Pons (tissue), 1 donor: ENCODE measurements at regions not wholly inside any gene's neighbourhood (a gene's known extent, or its start where the extent isn't known, plus 50 kb on each side); places are given as distances from the start of the nearest gene placed in this dataset.
A peak's percentile ranks its signal among the peaks of the same experiment; 100 is the strongest.

ENCODE experiments used
- DNase-seq: peaks from one replicate; pipeline ENCODE4 v3.0.0-alpha.2; 2016; ENCODE audit warnings: low spot score

DNA sequence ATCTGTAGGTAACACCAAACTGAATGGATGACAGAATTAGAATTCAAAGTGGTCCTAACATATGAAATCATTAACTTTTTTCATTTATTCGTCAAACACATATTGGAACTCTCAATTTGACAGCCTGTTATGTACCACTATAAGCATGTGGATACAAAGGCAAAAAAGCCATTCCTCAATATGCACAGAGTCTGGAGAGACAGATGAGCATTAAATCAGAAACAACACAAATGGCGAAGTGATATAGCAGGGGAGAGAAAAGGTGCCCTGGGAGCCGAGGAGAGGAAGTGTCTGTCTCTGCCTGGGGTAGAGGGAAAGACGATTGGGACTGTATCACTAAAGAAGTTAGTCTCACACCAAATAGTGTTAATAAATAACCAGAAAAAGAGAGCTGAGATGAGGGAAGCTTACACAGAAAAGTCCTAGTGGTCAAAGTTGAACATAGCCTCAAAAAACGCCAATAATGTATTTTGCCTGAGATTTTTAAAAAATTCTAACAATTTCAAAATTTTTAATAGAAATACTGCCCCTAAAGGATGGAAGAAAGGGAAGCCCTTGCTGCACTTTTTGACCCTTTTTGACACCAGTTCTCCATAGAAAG is 417.5 kb downstream of the TUSC7 start:
- no peak for DNase-seq

GRCh38 chr3:117128133-117128532 is 418.6 kb downstream of the TUSC7 start:
- DNase-seq, result no peak

DNA sequence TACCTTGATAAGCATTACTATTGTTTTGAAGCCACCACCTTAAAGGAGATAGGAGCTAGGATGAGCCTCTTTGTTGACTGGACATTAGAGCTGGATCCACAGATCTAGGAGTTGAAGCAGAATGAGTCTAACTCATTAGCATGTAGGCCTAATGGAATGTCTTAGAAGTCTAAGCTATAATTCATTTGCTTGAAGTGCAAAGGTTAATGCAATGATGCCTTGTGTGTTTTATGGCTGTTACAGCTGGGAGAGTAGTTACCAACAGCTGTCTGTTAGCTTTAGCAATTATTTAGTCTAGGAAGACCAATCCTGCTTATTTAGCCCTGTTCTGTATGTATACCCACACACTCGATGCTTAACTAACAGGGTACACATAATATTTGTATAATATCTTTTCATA is 419.3 kb downstream of the TUSC7 start:
- DNase-seq, result no peak

- DNase-seq, result no peak
These were observed 419.9 kb downstream of the TUSC7 start for GRCh38 chr3:117129516-117129915.

- DNase-seq, result no peak
These were observed 420.6 kb downstream of the TUSC7 start for GRCh38 chr3:117130222-117130621.

DNA sequence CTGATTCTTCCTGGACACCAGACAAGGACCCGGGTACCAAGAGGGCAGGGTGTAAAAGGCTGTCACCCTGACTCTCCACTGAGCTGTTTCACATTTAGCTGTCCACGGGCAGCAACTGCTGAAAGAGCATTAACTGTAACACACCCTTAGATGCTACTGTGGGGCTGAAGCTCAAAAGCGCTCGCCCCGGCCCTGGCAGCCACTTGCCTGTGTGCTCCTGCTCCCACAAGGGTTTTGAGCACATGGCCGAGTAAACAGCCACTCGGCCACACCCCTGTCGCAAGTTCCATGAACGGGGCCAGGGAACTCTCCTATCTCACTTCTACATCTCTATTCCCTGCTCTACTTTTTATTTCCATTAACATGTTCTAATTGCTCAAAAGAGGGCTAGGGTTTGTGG is 421.7 kb downstream of the TUSC7 start:
- no peak for DNase-seq

- no peak for DNase-seq
These were observed 423.5 kb downstream of the TUSC7 start for GRCh38 chr3:117133066-117133465.

DNA sequence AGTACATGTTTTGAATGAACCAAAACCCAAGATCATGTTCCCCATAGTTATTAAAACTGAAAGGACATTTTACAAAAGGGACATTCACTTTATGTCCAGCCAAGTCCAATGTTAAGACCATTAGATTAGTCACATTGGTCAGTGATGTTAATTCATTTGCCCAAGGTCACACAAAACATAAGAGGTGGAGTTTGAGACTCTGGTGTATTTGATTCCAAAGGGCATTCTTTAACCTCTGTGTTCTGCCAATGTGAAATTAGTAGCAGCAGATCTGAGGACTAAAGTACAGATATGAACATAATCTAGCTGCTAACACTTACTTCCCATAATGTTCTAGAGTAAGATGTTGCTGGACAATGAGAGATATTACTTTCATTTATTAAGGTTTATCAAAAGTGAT is 425.6 kb downstream of the TUSC7 start:
- DNase-seq, result no peak

- no peak for DNase-seq
These were observed 426.4 kb downstream of the TUSC7 start for GRCh38 chr3:117136003-117136402.

DNA sequence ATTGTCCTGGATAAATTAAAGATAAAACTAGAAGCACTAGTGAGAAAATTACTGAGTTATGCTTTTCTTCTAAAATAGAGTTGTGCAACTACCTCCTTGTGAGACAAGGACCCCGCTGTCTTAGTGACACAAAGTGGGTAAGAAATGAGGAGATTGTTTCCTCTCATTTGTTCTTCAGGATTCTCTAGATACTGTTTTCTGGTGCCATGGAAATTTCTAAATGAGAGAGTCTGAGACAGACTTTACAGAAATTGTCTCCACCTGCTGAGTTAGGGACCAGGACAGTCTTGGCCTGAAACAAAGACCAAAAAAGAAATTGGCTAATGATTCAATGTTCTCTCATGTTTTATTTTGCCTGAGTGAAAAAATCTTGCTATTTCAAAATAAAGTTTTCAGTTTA is 427.5 kb downstream of the TUSC7 start:
- DNase-seq, result peak; percentile 26

GRCh38 chr3:117139681-117140080 is 430.1 kb downstream of the TUSC7 start:
- DNase-seq, result peak; percentile 44

- no peak for DNase-seq
These were observed 432.2 kb downstream of the TUSC7 start for GRCh38 chr3:117141812-117142211.

- DNase-seq, result no peak
These were observed 435.3 kb downstream of the TUSC7 start for GRCh38 chr3:117144853-117145252.

- no peak for DNase-seq
These were observed 436.1 kb downstream of the TUSC7 start for GRCh38 chr3:117145677-117146076.

GRCh38 chr3:117146571-117146970 is 437.0 kb downstream of the TUSC7 start:
- no peak for DNase-seq

GRCh38 chr3:117149584-117149983 is 440.0 kb downstream of the TUSC7 start:
- no peak for DNase-seq

- no peak for DNase-seq
These were observed 441.0 kb downstream of the TUSC7 start for GRCh38 chr3:117150628-117151027.

DNA sequence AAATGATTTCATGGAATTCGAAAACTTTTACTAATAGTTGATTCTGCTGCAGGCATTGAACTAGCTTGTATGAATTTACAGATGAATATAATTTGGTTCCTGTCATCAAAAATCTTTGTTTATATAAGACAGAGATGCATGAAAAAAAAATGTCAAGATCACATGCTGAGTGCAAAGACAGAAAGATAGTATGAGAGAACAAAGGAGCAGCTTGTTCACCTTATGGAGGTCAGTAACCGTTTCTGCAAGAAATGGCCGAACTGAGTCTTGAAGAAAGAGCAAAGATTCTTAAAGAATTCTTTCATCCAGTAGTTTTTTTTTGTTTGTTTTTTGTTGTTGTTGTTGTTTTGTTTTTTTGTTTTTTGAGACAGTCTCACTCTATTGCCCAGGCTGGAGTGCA is 450.6 kb downstream of the TUSC7 start:
- no peak for DNase-seq

GRCh38 chr3:117161816-117162215 is 452.2 kb downstream of the TUSC7 start:
- no peak for DNase-seq

- no peak for DNase-seq
These were observed 455.6 kb downstream of the TUSC7 start for GRCh38 chr3:117165176-117165575.

DNA sequence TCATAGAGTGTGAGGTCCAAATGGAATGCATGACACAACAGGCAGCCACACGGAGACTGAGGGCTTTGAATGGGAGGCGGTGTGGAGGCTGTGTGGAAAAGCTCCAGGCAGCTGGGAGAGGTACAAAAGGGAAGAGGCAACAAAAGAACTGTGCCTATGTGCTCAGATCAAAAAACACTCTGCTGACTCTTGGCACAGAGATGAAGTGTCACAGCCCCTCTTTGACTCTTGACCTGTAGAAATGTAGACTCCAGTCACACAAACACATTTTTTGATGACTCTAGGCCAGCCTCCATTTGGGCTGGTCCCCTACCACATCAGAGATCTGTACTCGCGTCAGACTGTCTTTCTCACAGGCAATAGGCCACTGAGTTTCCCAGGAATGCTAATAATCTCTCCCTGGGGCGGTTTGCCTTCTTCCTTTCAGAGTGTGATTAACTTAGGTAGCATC is 456.0 kb downstream of the TUSC7 start:
- no peak for DNase-seq

DNA sequence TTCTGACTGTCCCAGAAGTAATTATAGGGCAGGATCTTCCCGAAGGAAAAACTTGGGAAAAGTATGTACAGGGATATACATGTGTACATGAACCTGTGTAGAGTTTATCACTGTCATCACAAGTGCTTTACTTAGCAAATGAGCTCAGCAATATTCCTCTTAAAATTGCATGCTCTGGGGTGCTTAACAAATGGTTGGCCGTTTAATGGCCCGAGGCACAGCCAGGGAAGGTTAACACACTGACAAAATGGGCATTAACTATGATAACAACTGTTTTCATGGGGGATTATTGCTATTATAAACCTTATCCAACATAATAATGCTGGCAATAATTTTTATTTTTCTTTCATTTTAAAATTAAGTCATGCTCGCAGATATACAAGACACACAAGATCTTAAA is 459.3 kb downstream of the TUSC7 start:
- DNase-seq, result no peak

DNA sequence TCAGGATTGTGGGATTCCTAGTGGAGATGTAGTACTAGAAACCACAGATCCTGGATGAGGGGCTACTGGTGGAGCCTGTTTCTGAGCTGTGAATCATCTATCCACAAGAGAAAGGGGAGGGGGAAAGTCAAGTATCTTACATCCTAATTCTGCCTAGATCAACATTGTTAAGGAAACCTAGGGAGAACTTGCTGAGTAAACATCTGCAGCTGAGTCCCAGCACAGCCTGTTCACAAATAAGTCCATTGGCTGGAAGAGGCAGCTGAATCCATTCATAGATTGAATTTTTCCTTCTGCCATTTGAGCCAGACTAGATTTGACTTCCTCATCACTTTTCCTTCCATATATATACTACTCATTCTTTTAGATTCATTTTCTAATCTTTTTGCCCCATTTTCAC is 460.5 kb downstream of the TUSC7 start:
- DNase-seq, result no peak

GRCh38 chr3:117171124-117171523 is 461.5 kb downstream of the TUSC7 start:
- no peak for DNase-seq

DNA sequence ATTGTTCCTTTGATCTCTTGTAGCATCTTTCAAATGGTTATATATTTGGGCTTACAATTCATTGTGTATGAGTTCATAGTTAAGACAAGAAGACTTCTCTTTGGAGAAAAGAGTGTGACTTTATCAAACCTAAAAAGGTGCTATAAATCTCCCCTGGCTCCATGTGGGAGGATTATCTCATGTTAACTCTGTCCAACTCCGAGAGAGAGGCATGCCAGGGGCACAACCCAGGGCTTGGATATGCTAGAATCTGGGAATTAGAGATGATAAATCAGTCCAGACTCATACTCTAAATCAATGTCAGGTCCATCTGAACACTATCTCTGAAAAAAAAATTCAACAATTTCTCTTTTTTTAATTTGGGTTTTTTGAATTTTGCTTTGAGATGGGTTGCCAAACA is 462.8 kb downstream of the TUSC7 start:
- no peak for DNase-seq
